ENCODE measurements at regions not wholly inside any gene's neighbourhood (a gene's known extent, or its start where the extent isn't known, plus 50 kb on each side); places are given as distances from the start of the nearest gene placed in this dataset.

- Histone ChIP-seq H3K4me1 (ENCODE audit: insufficient read depth) (no peaks in the 10 kb centered on the region), H3K4me3 (no peak overlapping the region), H3K79me2 (replicated peaks; ENCODE audit: insufficient read depth) (no peaks in the 10 kb centered on the region), H3K27me3 (ENCODE audit: insufficient read depth) (no peaks in the 10 kb centered on the region), H4K20me1 (replicated peaks; ENCODE audit: insufficient read depth) (no peaks in the 10 kb centered on the region), H3K4me2 (no peak overlapping the region), H3K9me2 (ENCODE audit: insufficient read depth) (no peaks in the 10 kb centered on the region), H3F3A (replicated peaks; ENCODE audit: low read depth) (no peaks in the 10 kb centered on the region), H3K27ac (ENCODE audit: low read depth) (no peak overlapping the region), H2AFZ (no peak overlapping the region), H3K36me3 (ENCODE audit: insufficient read depth) (no peaks in the 10 kb centered on the region)
- no peaks in the 10 kb centered on the region for H3K36me3 Mint-ChIP-seq (ENCODE audit: low read depth)
- TF ChIP-seq REST (IDR thresholded peaks at IDR 0.05; ENCODE audit: unreplicated experiment) (no peak), CREB1 (CRISPR knock-in tag; IDR thresholded peaks at IDR 0.05; ENCODE audit: low read depth) (no peak), POLR2AphosphoS5 (IDR thresholded peaks at IDR 0.05; ENCODE audit: low read depth) (no peak), ZNF462 (CRISPR knock-in tag; IDR thresholded peaks at IDR 0.05) (no peak), JUNB (IDR thresholded peaks at IDR 0.05; ENCODE audit: unreplicated experiment) (no peak), ETS1 (IDR thresholded peaks at IDR 0.05) (no peak), CTCF (conservative IDR thresholded peaks at IDR 0.05; ENCODE audit: low read depth in 2 of 2) (no peak), EZH2 (IDR thresholded peaks at IDR 0.05; ENCODE audit: low read depth, unreplicated experiment) (no peak), STAT1 (IDR thresholded peaks at IDR 0.05; ENCODE audit: unreplicated experiment) (no peak), ZNF114 (CRISPR knock-in tag; IDR thresholded peaks at IDR 0.05) (no peak), EZH2phosphoT487 (IDR thresholded peaks at IDR 0.05; ENCODE audit: unreplicated experiment) (no peak), ZNF331 (CRISPR knock-in tag; IDR thresholded peaks at IDR 0.05; ENCODE audit: low read depth) (no peak), NANOG (IDR thresholded peaks at IDR 0.05; ENCODE audit: borderline replicate concordance) (no peak)
- no peaks in the 10 kb centered on the region for H3K4me1 Mint-ChIP-seq
- no peak overlapping the region for H3K4me3 Mint-ChIP-seq
- H3K27me3 Mint-ChIP-seq (ENCODE audit: insufficient read depth, low read depth, poor library complexity), result no peaks in the 10 kb centered on the region
- H3K27ac Mint-ChIP-seq, result no peak overlapping the region
- ATAC-seq (no peak), DNase-seq (ENCODE audit: low spot score) (no peak)
- H3K9me3 Mint-ChIP-seq, result no peaks in the 10 kb centered on the region
These were observed 423.6 kb downstream of the HAO1 start for GRCh38 chr20:7516621-7517111.

Measured in GM23338 (cell line).